CD4-positive, alpha-beta T cell treated with Interleukin-6 for 4 hours (primary cell): ENCODE measurements at regions not wholly inside any gene's neighbourhood (a gene's known extent, or its start where the extent isn't known, plus 50 kb on each side); places are given as distances from the start of the nearest gene placed in this dataset.

ENCODE experiments used
- DNase-seq: peaks from one replicate; pipeline ENCODE4 v3.0.0-alpha.2; 2020; ENCODE audit warnings: mixed read lengths

- DNase-seq = no peak
Observed at GRCh38 chr3:170643831-170644230, 58.0 kb upstream of the SLC7A14 start.

- DNase-seq = no peak
Observed at GRCh38 chr3:170642882-170643601, 57.2 kb upstream of the SLC7A14 start.

- no peak for DNase-seq
Observed at GRCh38 chr3:170641510-170642236, 55.8 kb upstream of the SLC7A14 start.

- no peak for DNase-seq
Observed at GRCh38 chr3:170640737-170641171, 54.9 kb upstream of the SLC7A14 start.

GRCh38 chr3:170638988-170639387 is 53.1 kb upstream of the SLC7A14 start:
- DNase-seq = no peak

- no peak for DNase-seq
Observed at GRCh38 chr3:170637306-170637705, 51.4 kb upstream of the SLC7A14 start.

- no peak for DNase-seq
Observed at GRCh38 chr3:170636400-170636973, 50.6 kb upstream of the SLC7A14 start.
